HCT116 (cell line): ENCODE measurements at regions not wholly inside any gene's neighbourhood (a gene's known extent, or its start where the extent isn't known, plus 50 kb on each side); places are given as distances from the start of the nearest gene placed in this dataset.

ENCODE experiments used
- ATAC-seq: fragments of 200-7000 bp; cut with Tn5 transposase; 2 replicates; pipeline ENCODE4 v1.9.1; 2020; ENCODE audit warnings: mild to moderate bottlenecking, moderate library complexity
- BruUV-seq: library from RNA; stranded (reverse); fragments of 400-500 nt; replicated peaks from 2 replicates; lab custom pipeline; 2021; lab: Mats Ljungman, UMichigan
- CTCF ChIA-PET: fragments of 300-600 bp; sonication (Branson Sonifier 250); formaldehyde crosslinking; loops from one replicate; lab custom pipeline; 2021; ENCODE audit warnings: antibody characterized with exemption; lab: Charles Lee
- POLR2A ChIA-PET: fragments of 300-600, 350-600 bp; sonication (Branson Sonifier 250); formaldehyde crosslinking; loops from one replicate; lab custom pipeline; 2021; ENCODE audit warnings: antibody characterized with exemption; lab: Charles Lee
- RAD21 ChIA-PET, 2 experiments: fragments of 300-600 bp; sonication (Branson Sonifier 250); formaldehyde crosslinking; loops; one replicate each; lab custom pipeline; 2023; ENCODE audit warnings: low total read pairs in 2 of 2; ENCODE audit not compliant: uncharacterized antibody in 2 of 2, unreplicated experiment in 2 of 2, low non-redundant PET in 1 of 2; lab: Charles Lee
- DNase-seq: peaks from one replicate; pipeline ENCODE4 v3.0.0-alpha.2; 2010; ENCODE audit warnings: low read depth, low spot score
- H2AFZ ChIP-seq: fragments of 200-600 bp; shearing (Covaris generic), sonication (generic); 2 replicates; pipeline ENCODE4 v1.6.1; 2017; ENCODE audit warnings: low read depth, mixed run types, mixed read lengths, antibody characterized with exemption, low read length; ENCODE audit not compliant: poor library complexity, severe bottlenecking
- H3K27ac ChIP-seq: 2 replicates; pipeline ENCODE4 v1.5.1; 2012; ENCODE audit warnings: low read depth, low read length
- H3K27me3 ChIP-seq: fragments of 200-600 bp; sonication (generic); 2 replicates; pipeline ENCODE4 v1.6.1; 2016; ENCODE audit warnings: mixed run types, low read length, mixed read lengths; ENCODE audit not compliant: insufficient read depth
- H3K36me3 ChIP-seq, 2 experiments: fragments of 200-500 bp in 1 of 2; fragments of 200-600 bp in 1 of 2; sonication (Bioruptor generic) in 1 of 2; sonication (generic) in 1 of 2; 2 replicates each; pipeline versions ENCODE4 v1.5.1 to v1.6.1; 2014 to 2016; ENCODE audit warnings: low read length in 2 of 2, inconsistent platforms in 1 of 2, mixed read lengths in 1 of 2, mixed run types in 1 of 2; ENCODE audit not compliant: insufficient read depth in 2 of 2, control insufficient read depth in 1 of 2
- H3K4me1 ChIP-seq, 2 experiments: fragments of 200-600 bp in 1 of 2; sonication (generic) in 1 of 2; 2 replicates each; pipeline versions ENCODE4 v1.5.1 to v1.6.1; 2012 to 2017; ENCODE audit warnings: low read length in 2 of 2, inconsistent platforms in 1 of 2, mild to moderate bottlenecking in 1 of 2, mixed read lengths in 1 of 2, mixed run types in 1 of 2, moderate library complexity in 1 of 2; ENCODE audit not compliant: insufficient read depth in 2 of 2, control insufficient read depth in 1 of 2
- H3K4me2 ChIP-seq: fragments of 200-600 bp; sonication (generic); 2 replicates; pipeline ENCODE4 v1.6.1; 2017; ENCODE audit warnings: mixed run types, low read length, mixed read lengths
- H3K4me3 ChIP-seq, 2 experiments: fragments of 200-600 bp in 1 of 2; sonication (generic) in 1 of 2; replicated peaks in 1 of 2; 2 replicates each; pipeline ENCODE4 v1.5.1; 2011 to 2016; ENCODE audit warnings: low read length in 2 of 2, control low read depth in 1 of 2, low read depth in 1 of 2, mild to moderate bottlenecking in 1 of 2, mixed read lengths in 1 of 2, mixed run types in 1 of 2
- H3K79me2 ChIP-seq: fragments of 200-600 bp; sonication (generic); 2 replicates; pipeline ENCODE4 v1.6.1; 2017; ENCODE audit warnings: mild to moderate bottlenecking, mixed run types, low read length, moderate library complexity, mixed read lengths; ENCODE audit not compliant: insufficient read depth
- H3K9ac ChIP-seq: fragments of 200-600 bp; sonication (generic); 2 replicates; pipeline ENCODE4 v1.6.1; 2016; ENCODE audit warnings: low read length, mixed read lengths
- H3K9me2 ChIP-seq: fragments of 200-600 bp; sonication (generic), shearing (Covaris generic); 2 replicates; pipeline ENCODE4 v1.6.1; 2017; ENCODE audit warnings: mixed run types, mild to moderate bottlenecking, moderate library complexity; ENCODE audit not compliant: insufficient read depth
- H3K9me3 ChIP-seq, 2 experiments: fragments of 200-500 bp in 1 of 2; fragments of 200-600 bp in 1 of 2; sonication (Bioruptor generic) in 1 of 2; sonication (generic) in 1 of 2; 2 replicates each; pipeline ENCODE4 v1.6.1; 2014 to 2017; ENCODE audit warnings: low read length in 2 of 2, mixed read lengths in 2 of 2, inconsistent platforms in 1 of 2, low read depth in 1 of 2, mild to moderate bottlenecking in 1 of 2, mixed run types in 1 of 2, moderate library complexity in 1 of 2; ENCODE audit not compliant: control insufficient read depth in 1 of 2, insufficient read depth in 1 of 2
- H4K20me1 ChIP-seq: fragments of 200-600 bp; sonication (generic), shearing (Covaris generic); 2 replicates; pipeline ENCODE4 v1.6.1; 2017; ENCODE audit warnings: mixed run types, mild to moderate bottlenecking, moderate library complexity; ENCODE audit not compliant: insufficient read depth
- ATF3 ChIP-seq: IDR thresholded peaks from 2 replicates; pipeline ENCODE4 v1.6.1; 2012
- CBX3 ChIP-seq: IDR thresholded peaks from 2 replicates; pipeline ENCODE4 v1.6.1; 2012; ENCODE audit warnings: low read depth
- CEBPB ChIP-seq: IDR thresholded peaks from 2 replicates; pipeline ENCODE4 v1.6.1; 2012; ENCODE audit warnings: low read depth
- EGR1 ChIP-seq: IDR thresholded peaks from 2 replicates; pipeline ENCODE4 v1.6.1; 2012; ENCODE audit warnings: low read depth
- ELF1 ChIP-seq: IDR thresholded peaks from 2 replicates; pipeline ENCODE4 v1.6.1; 2012; ENCODE audit warnings: low read depth, borderline replicate concordance
- EZH2 ChIP-seq: fragments of 200-600 bp; sonication (generic); IDR thresholded peaks from 2 replicates; pipeline ENCODE4 v1.6.1; 2017; ENCODE audit warnings: antibody characterized with exemption, mixed run types
- JUND ChIP-seq: IDR thresholded peaks from 2 replicates; pipeline ENCODE4 v1.6.1; 2012
- MAX ChIP-seq: IDR thresholded peaks from 2 replicates; pipeline ENCODE4 v1.6.1; 2012
- POLR2AphosphoS5 ChIP-seq: IDR thresholded peaks from 2 replicates; pipeline ENCODE4 v1.6.1; 2011; ENCODE audit warnings: mild to moderate bottlenecking, low read depth, low read length, moderate library complexity
- RAD21 ChIP-seq: IDR thresholded peaks from 2 replicates; pipeline ENCODE4 v1.6.1; 2012; ENCODE audit warnings: low read depth, mild to moderate bottlenecking
- SIN3A ChIP-seq: IDR thresholded peaks from 2 replicates; pipeline ENCODE4 v1.6.1; 2012; ENCODE audit warnings: low read depth
- SP1 ChIP-seq: IDR thresholded peaks from 2 replicates; pipeline ENCODE4 v1.6.1; 2012; ENCODE audit warnings: low read depth
- SRF ChIP-seq: IDR thresholded peaks from 2 replicates; pipeline ENCODE4 v1.6.1; 2012; ENCODE audit warnings: low read depth
- YY1 ChIP-seq: IDR thresholded peaks from 2 replicates; pipeline ENCODE4 v1.6.1; 2011; ENCODE audit warnings: low read length, low read depth, moderate library complexity, mild to moderate bottlenecking; ENCODE audit not compliant: insufficient replicate concordance; ENCODE audit errors: extremely low read depth
- ZFX ChIP-seq: fragments of 450-650 bp; IDR thresholded peaks from 2 replicates; pipeline ENCODE4 v1.6.1; 2017
- ZNF274 ChIP-seq: fragments of 200-500 bp; sonication (Bioruptor generic); IDR thresholded peaks from 2 replicates; pipeline ENCODE4 v1.6.1; 2014; ENCODE audit warnings: mild to moderate bottlenecking, low read depth, low read length, inconsistent platforms
- intact Hi-C: fragments of 100-400 bp; cut with micrococcal nuclease; formaldehyde crosslinking; loops from 2 replicates; pipeline ENCODE4 v1.10.0; 2022

- Histone ChIP-seq H3K9me3 (no peaks in the 10 kb centered on the region), H3K9ac (no peak overlapping the region), H3K36me3 (no peaks in the 10 kb centered on the region), H3K4me1 (no peaks in the 10 kb centered on the region), H3K27ac (no peak overlapping the region), H3K4me2 (no peak overlapping the region), H4K20me1 (no peaks in the 10 kb centered on the region), H3K4me3 (no peak overlapping the region), H3K79me2 (no peaks in the 10 kb centered on the region), H3K9me2 (no peaks in the 10 kb centered on the region), H3K27me3 (no peaks in the 10 kb centered on the region)
- intact Hi-C loops: no loop called here
- ATAC-seq (no peak), DNase-seq (no peak)
- ChIA-PET POLR2A (no interaction called here), CTCF (interaction anchor here (1.9 kb wide), 1 partner anchor 13 kb away, joined by 5 read pairs; no protein-coding TSS in a partner anchor), RAD21 (no interaction called here)
- TF ChIP-seq SRF (no peak), EGR1 (no peak), POLR2AphosphoS5 (no peak), SP1 (no peak), CBX3 (no peak), ZFX (no peak), YY1 (no peak)
- TF ChIP-seq, all 23 proteins: peak for 0
- BruUV-seq: no TSS peak
- H2AFZ ChIP-seq: no peak overlapping the region
Measured at GRCh38 chr1:65674522-65674921, 118.2 kb upstream of the PDE4B start.

GRCh38 chr1:65679773-65680172, 112.9 kb upstream of the PDE4B start:
- CTCF ChIA-PET: no interaction called here
- no TSS peak for BruUV-seq
- intact Hi-C loops: loop anchor here (10.0 kb wide), 1 partner anchor 995 kb away; no protein-coding TSS in a partner anchor

More at GRCh38 chr1:65679773-65680172, 112.9 kb upstream of the PDE4B start:
- no peaks in the 10 kb centered on the region for H3K79me2 ChIP-seq
- DNase-seq: no peak
- H3K4me2 ChIP-seq: no peak overlapping the region
- ChIA-PET RAD21 (no interaction called here), POLR2A (no interaction called here)
- H3K9me3 ChIP-seq: no peaks in the 10 kb centered on the region
- H3K36me3 ChIP-seq: no peaks in the 10 kb centered on the region
- H3K27ac ChIP-seq: no peak overlapping the region
- no peaks in the 10 kb centered on the region for H3K4me1 ChIP-seq
- H3K27me3 ChIP-seq: no peaks in the 10 kb centered on the region
- H3K9me2 ChIP-seq: no peaks in the 10 kb centered on the region
- no peak for ATAC-seq
- H3K9ac ChIP-seq: no peak overlapping the region
- no peak for TF ChIP-seq ATF3
- TF ChIP-seq EZH2: no peak
- TF ChIP-seq CBX3: no peak
- TF ChIP-seq ZFX: no peak
- no peak for TF ChIP-seq MAX
- TF ChIP-seq SIN3A: no peak
- TF ChIP-seq CEBPB: no peak
- TF ChIP-seq YY1: no peak
- no peak for TF ChIP-seq RAD21
- no peak for TF ChIP-seq ZNF274
- no peak for TF ChIP-seq ELF1
- no peak for TF ChIP-seq JUND
- no peak overlapping the region for H2AFZ ChIP-seq
- H4K20me1 ChIP-seq: no peaks in the 10 kb centered on the region
- H3K4me3 ChIP-seq: no peak overlapping the region
